Hematopoietic multipotent progenitor cell treated with erythropoietin and hydrocortisone succinate and interleukin-3 and kit ligand, for 8 days (in vitro differentiated cells): ENCODE measurements at regions not wholly inside any gene's neighbourhood (a gene's known extent, or its start where the extent isn't known, plus 50 kb on each side); places are given as distances from the start of the nearest gene placed in this dataset.
A peak's percentile ranks its signal among the peaks of the same experiment; 100 is the strongest.
"Not testable (repeated sequence)": the region's sequence is repeated elsewhere in the genome, so short reads cannot be mapped to it uniquely, and the experiment has no call there.

Experiments
- DNase-seq: peaks from one replicate; pipeline ENCODE4 v3.0.0-alpha.2; 2015

GRCh38 chr4:3867403-3868100, 101.4 kb downstream of the ADRA2C start:
- no peak for DNase-seq

GRCh38 chr4:3868211-3869173, 102.3 kb downstream of the ADRA2C start:
- DNase-seq, result peak; percentile 42

- DNase-seq, result no peak
Observed at GRCh38 chr4:3869174-3869572, 103.0 kb downstream of the ADRA2C start.

GRCh38 chr4:3869661-3870566, 103.7 kb downstream of the ADRA2C start:
- no peak for DNase-seq

GRCh38 chr4:3870567-3870962, 104.4 kb downstream of the ADRA2C start:
- no peak for DNase-seq

- no peak for DNase-seq
Observed at GRCh38 chr4:3871181-3871852, 105.1 kb downstream of the ADRA2C start.

- no peak for DNase-seq
Observed at GRCh38 chr4:3871881-3872833, 106.0 kb downstream of the ADRA2C start.

GRCh38 chr4:3872834-3873313, 106.7 kb downstream of the ADRA2C start:
- no peak for DNase-seq

GRCh38 chr4:3873408-3874027, 107.3 kb downstream of the ADRA2C start:
- peak; percentile 4 for DNase-seq

- no peak for DNase-seq
Observed at GRCh38 chr4:3874028-3874415, 107.8 kb downstream of the ADRA2C start.

GRCh38 chr4:3874525-3875110, 108.4 kb downstream of the ADRA2C start:
- DNase-seq, result no peak

GRCh38 chr4:3875466-3875865, 109.3 kb downstream of the ADRA2C start:
- DNase-seq, result no peak

GRCh38 chr4:3876057-3876845, 110.1 kb downstream of the ADRA2C start:
- DNase-seq, result not testable (repeated sequence)

GRCh38 chr4:3877236-3877635, 111.1 kb downstream of the ADRA2C start:
- no peak for DNase-seq

GRCh38 chr4:3877868-3878267, 111.7 kb downstream of the ADRA2C start:
- DNase-seq, result no peak

- DNase-seq, result no peak
Observed at GRCh38 chr4:3878678-3879077, 112.5 kb downstream of the ADRA2C start.

- DNase-seq, result no peak
Observed at GRCh38 chr4:3879681-3880614, 113.8 kb downstream of the ADRA2C start.

GRCh38 chr4:3880615-3881120, 114.5 kb downstream of the ADRA2C start:
- DNase-seq, result peak; percentile 56
